HFFc6 (cell line): ENCODE measurements at regions not wholly inside any gene's neighbourhood (a gene's known extent, or its start where the extent isn't known, plus 50 kb on each side); places are given as distances from the start of the nearest gene placed in this dataset.
"Not testable (repeated sequence)": the region's sequence is repeated elsewhere in the genome, so short reads cannot be mapped to it uniquely, and the experiment has no call there.

Source experiments
- DNase-seq: peaks from one replicate; pipeline ENCODE4 v3.0.0-alpha.2; 2018
- H3K27ac Mint-ChIP-seq: 2 replicates; pipeline ENCODE4 v1.8.0; 2020; ENCODE audit warnings: mild to moderate bottlenecking, mixed read lengths
- H3K27me3 Mint-ChIP-seq: 2 replicates; pipeline ENCODE4 v1.8.0; 2021; ENCODE audit warnings: mild to moderate bottlenecking, moderate library complexity, mixed read lengths; ENCODE audit not compliant: insufficient read depth
- H3K36me3 Mint-ChIP-seq: 2 replicates; pipeline ENCODE4 v1.8.0; 2021; ENCODE audit warnings: low read depth, mixed read lengths
- H3K4me1 Mint-ChIP-seq: 2 replicates; pipeline ENCODE4 v1.8.0; 2020; ENCODE audit warnings: low read depth, mixed read lengths
- H3K4me3 Mint-ChIP-seq: 2 replicates; pipeline ENCODE4 v1.8.0; 2020; ENCODE audit warnings: mild to moderate bottlenecking, moderate library complexity, mixed read lengths
- H3K9me3 Mint-ChIP-seq: 2 replicates; pipeline ENCODE4 v1.8.0; 2020; ENCODE audit warnings: mild to moderate bottlenecking, mixed read lengths
- TF ChIP-seq, protein P1 (sequence below): fragments of 200-600 bp; sonication (generic); IDR thresholded peaks from 2 replicates; pipeline ENCODE4 v1.5.0; 2021; ENCODE audit warnings: antibody characterized with exemption, mild to moderate bottlenecking

DNA sequence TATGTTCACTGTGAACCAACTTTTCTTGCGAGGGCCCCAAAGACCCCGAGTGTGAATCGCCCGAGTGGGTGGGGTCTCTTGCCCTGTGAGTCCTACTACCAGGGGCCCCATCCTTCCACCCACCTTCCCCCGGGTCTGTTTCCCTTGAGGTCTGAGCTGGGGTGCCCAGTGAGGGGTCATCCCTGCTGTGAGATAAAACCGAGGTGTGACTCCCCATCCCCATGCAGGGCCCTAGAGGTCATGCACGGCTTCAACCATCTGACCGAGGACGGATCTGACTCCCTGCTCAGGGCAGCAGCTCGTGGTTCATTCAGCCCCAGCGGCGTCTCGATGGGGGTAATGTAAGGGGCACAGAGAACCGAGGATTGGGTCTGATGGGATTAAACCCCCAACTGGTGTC, 103.1 kb upstream of the SULF2 start:
- H3K4me3 Mint-ChIP-seq, result no peak overlapping the region
- TF ChIP-seq, protein P1, sequence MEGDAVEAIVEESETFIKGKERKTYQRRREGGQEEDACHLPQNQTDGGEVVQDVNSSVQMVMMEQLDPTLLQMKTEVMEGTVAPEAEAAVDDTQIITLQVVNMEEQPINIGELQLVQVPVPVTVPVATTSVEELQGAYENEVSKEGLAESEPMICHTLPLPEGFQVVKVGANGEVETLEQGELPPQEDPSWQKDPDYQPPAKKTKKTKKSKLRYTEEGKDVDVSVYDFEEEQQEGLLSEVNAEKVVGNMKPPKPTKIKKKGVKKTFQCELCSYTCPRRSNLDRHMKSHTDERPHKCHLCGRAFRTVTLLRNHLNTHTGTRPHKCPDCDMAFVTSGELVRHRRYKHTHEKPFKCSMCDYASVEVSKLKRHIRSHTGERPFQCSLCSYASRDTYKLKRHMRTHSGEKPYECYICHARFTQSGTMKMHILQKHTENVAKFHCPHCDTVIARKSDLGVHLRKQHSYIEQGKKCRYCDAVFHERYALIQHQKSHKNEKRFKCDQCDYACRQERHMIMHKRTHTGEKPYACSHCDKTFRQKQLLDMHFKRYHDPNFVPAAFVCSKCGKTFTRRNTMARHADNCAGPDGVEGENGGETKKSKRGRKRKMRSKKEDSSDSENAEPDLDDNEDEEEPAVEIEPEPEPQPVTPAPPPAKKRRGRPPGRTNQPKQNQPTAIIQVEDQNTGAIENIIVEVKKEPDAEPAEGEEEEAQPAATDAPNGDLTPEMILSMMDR, result no peak
- no peak for DNase-seq
- peaks cover 5% of the 10 kb centered on the region for H3K27me3 Mint-ChIP-seq
- no peaks in the 10 kb centered on the region for H3K36me3 Mint-ChIP-seq
- H3K9me3 Mint-ChIP-seq, result no peaks in the 10 kb centered on the region; the same call in 1 of the 2 replicates
- H3K4me1 Mint-ChIP-seq, result no peaks in the 10 kb centered on the region
- no peak overlapping the region for H3K27ac Mint-ChIP-seq

DNA sequence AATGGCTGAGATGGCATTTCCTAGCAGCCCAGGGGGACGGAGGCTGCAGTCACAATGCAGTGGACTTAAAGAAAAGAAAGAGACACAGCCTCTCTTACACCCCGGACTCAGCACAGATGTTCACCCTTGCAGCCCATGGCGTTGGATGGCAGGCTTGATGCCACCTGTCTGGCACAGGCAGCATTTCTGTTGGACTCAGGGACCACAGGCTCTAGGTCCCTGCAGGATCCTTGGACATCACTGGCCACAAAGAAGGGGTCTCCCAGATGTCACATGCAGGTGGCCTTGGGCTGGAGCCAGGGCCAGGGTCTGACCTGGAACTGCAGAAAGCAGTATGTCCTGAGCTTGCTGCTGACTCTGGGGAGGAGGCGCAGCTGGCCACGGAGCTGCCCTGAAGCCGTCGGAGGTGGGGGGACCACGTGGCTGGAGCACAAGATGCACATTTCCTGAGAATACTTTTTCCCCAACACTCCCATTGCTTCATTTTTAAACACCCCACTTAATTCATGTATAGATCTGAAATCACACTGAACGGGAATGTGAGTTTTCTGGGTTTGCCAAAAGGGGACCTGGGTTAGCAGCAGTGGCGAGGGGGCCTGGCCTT, 102.3 kb upstream of the SULF2 start:
- TF ChIP-seq, protein P1, result no peak
- Mint-ChIP-seq H3K27me3 (peaks cover 5% of the 10 kb centered on the region), H3K36me3 (no peaks in the 10 kb centered on the region), H3K4me3 (no peak overlapping the region), H3K27ac (no peak overlapping the region), H3K9me3 (no peaks in the 10 kb centered on the region; the same call in 1 of the 2 replicates), H3K4me1 (no peaks in the 10 kb centered on the region)
- DNase-seq, result no peak

DNA sequence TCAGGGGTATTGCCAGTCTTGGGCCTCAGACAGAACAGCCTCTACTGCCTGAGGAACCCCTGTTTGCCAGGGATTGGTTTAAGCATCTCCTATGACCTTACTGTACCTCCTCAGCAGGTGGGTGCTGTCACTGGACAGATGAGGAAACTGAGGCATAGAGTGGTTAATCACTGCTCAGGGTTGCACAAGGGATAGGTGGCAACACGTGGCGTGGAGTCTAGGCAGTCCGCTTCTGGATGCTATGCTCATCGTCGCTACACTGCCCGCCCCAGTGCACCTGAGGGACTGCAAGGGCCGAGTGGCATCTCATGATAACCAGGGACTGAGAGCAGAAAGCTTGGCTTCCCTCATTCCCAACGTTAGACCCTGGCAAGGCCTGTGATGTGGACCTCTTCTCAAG, 101.8 kb upstream of the SULF2 start:
- no peaks in the 10 kb centered on the region for H3K4me1 Mint-ChIP-seq
- H3K9me3 Mint-ChIP-seq, result no peaks in the 10 kb centered on the region; the same call in 1 of the 2 replicates
- no peaks in the 10 kb centered on the region for H3K36me3 Mint-ChIP-seq
- no peak overlapping the region for H3K27ac Mint-ChIP-seq
- H3K4me3 Mint-ChIP-seq, result no peak overlapping the region
- peaks cover 5% of the 10 kb centered on the region for H3K27me3 Mint-ChIP-seq
- TF ChIP-seq, protein P1, result no peak
- DNase-seq, result no peak

DNA sequence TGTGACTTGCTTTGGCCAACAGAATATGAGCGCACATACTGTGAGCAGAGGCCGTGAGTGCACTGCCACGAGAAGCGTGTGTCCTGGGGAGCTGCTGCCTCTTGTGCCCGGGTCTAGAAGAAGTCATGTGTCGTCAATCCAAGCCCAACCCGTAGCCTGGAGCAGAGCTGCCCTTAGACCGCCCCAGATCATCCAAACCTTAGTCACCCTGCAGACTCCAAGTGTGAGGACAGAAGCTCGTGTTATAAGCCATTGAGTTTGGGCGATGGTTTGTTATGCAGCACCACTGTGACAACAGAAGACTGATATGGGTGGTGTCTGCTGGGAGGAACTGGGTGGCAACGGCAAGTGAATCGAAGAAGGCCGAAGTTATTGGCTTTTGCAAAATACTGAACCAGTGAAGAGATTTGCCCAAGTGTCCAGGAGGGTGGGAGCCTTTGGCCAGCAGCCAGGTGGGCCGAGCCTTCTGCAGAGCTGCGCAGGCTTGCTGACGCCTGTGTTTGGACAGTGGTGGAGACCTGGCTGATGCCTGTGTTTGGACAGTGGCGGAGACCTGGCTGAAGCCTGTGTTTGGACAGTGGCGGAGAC, 101.3 kb upstream of the SULF2 start:
- H3K27ac Mint-ChIP-seq, result no peak overlapping the region
- TF ChIP-seq, protein P1, result no peak
- no peaks in the 10 kb centered on the region for H3K36me3 Mint-ChIP-seq
- no peaks in the 10 kb centered on the region; the same call in 1 of the 2 replicates for H3K9me3 Mint-ChIP-seq
- DNase-seq, result no peak
- H3K27me3 Mint-ChIP-seq, result peaks cover 5% of the 10 kb centered on the region
- no peaks in the 10 kb centered on the region for H3K4me1 Mint-ChIP-seq
- H3K4me3 Mint-ChIP-seq, result no peak overlapping the region

DNA sequence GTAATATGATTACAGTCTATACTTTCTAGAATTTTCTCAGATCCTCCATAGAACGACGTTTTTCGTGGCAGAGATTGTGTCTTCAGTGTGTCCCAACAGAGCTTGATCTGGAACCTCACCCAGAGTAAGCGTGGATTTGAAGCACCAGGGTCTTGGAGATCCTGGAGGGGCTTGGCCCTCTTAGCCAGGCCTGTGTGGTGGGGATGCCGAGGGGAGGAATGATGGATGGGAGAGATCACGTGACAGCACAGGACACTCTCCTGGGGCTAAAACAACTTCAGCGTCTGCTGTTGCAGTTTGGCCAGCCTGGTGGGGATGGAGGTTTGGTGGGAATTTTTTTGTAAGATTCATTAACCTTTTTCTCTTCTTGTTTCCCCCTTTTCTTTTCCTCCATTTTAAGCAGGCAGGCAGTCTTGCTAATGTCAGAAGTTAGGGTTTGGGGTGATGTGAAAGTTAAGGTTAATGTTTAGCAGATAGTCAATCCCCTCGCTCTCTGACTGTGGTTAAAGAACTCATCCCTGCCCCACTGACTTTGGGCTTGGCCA, 100.7 kb upstream of the SULF2 start:
- Mint-ChIP-seq H3K36me3 (no peaks in the 10 kb centered on the region), H3K4me1 (no peaks in the 10 kb centered on the region), H3K9me3 (no peaks in the 10 kb centered on the region; the same call in 1 of the 2 replicates), H3K4me3 (no peak overlapping the region), H3K27ac (no peak overlapping the region), H3K27me3 (peaks cover 5% of the 10 kb centered on the region)
- DNase-seq, result no peak
- TF ChIP-seq, protein P1, result no peak

DNA sequence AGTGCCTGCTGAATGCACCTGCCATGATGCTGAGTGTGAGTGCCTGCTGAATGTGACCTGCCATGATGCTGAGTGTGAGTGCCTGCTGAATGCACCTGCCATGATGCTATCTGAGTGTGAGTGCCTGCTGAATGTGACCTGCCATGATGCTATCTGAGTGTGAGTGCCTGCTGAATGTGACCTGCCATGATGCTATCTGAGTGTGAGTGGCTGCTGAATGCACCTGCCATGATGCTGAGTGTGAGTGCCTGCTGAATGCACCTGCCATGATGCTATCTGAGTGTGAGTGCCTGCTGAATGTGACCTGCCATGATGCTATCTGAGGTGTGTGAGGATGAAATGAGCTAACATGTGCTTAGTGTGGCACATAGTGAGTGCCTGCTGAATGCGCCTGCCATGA, 98.7 kb upstream of the SULF2 start:
- not testable (repeated sequence) for H3K27me3 Mint-ChIP-seq, H3K4me3 Mint-ChIP-seq, H3K9me3 Mint-ChIP-seq, H3K4me1 Mint-ChIP-seq, H3K27ac Mint-ChIP-seq, H3K36me3 Mint-ChIP-seq, DNase-seq
